CD4-positive, alpha-beta T cell treated with Interleukin-4 for 1 hour (primary cell): ENCODE measurements at regions not wholly inside any gene's neighbourhood (a gene's known extent, or its start where the extent isn't known, plus 50 kb on each side); places are given as distances from the start of the nearest gene placed in this dataset.
"Not testable (repeated sequence)": the region's sequence is repeated elsewhere in the genome, so short reads cannot be mapped to it uniquely, and the experiment has no call there.

Source experiments
- DNase-seq, 2 donors: peaks; one replicate each; pipeline ENCODE4 v3.0.0-alpha.2; 2020 to 2022

DNA sequence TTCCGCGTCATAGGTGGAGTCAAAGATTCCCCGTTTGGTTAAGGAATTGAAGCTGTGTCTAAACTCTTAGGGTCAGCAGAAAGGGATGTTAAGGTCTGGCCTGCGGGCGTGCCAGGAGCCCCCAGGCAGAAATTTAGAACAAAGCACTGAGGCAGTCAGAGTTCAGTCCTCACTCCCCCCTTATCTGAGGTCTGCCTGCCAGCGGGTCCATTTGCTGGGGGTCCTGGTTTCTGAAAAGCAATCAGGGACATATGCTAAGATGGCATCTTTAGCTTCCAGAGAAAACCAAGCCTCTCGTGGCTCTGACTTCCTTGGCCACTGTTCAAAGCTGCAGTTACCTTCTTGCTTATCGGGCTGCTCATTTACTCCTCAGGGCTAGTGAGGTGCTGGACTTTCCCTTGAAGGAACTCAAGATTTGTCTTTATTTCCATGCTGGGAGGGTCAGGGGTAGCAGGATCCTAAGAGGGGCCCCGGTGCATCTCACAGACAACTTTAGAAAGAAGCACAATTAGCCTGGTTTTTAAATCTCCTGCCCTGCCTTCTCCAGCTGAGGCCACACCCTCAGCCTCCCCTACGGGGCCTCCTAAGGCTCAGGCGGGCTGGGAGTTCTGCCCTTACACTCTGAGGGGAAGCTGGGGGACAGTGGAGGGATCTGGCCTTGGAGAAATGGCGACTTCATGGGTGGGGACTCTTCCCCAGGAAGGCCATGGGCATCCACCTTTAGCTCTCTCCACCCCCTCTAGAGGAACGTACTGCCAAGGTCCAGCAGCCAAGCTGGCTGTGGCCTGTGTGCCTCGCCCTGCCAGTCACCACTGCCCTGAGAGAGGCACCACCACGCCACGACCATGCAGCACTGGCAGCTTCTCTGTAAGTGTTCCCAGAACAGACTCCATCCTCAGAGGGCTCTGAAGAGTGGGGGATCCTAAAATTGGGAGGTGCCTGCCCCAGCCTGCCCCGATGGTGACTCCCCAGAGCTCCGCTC, 121.1 kb upstream of the MTLN start:
- not testable (repeated sequence) for DNase-seq

DNA sequence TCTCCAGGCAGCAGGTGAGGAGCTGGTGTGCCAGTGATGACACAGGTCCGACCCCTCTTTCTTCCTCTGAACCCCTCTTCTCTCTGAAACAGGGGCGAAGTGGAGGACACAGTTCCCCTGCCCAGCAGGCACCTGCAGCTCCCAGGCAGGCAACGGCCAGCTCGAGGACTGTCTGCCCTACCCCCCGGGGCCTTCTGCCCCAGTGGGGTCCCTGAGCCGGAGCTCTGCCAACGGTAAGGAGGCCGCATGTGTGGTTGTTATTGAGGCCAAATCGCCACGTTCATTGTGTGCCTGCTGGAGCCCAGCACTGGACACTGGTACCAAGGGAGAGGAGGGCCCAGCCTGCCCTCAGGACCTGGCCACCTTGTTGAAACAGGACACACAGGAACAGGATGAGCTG, 119.3 kb upstream of the MTLN start:
- not testable (repeated sequence) for DNase-seq

GRCh38 chr2:110329760-110330159, 117.4 kb upstream of the MTLN start:
- DNase-seq = not testable (repeated sequence)

DNA sequence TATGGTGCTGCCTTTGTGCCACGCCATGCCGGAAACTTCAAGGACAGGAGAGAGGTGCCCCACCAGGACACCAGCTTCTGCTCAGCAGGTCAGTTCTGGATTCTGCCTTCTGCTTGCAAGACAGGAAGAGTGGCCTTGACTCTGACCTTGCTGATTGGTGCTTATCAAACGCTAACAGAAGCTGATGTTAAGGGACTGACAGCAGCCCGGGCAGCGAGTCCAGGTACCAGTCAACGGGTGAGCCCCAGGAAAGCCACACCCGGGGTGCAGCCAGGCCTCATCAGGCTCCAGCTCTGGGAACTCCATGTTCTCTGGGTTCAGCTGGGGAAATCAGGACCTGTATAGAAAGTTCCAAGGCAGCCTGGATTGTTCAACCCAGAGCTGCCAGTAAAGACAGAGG, 116.8 kb upstream of the MTLN start:
- DNase-seq = not testable (repeated sequence)

DNA sequence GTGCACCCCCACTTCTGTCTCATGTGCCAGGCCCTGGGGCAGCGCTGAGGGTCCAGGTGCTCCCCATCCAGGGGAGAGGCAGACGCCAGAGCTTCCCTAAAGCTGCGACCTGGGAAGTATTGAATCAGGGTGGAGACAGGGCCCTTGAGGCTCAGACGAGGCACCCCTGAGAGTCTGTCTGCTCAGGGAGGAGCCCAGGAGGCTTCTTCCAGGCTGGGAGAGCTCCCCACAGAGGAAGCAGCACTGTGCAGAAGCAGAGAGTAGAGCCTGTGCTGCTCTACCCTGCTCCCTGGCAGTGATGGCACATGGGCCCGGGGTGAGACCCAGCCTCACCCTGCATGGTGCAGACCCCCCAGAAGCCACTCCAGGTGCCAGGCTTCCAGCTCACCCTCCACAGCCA, 116.3 kb upstream of the MTLN start:
- DNase-seq = peak in 1 of 2 donors; percentile 9

DNA sequence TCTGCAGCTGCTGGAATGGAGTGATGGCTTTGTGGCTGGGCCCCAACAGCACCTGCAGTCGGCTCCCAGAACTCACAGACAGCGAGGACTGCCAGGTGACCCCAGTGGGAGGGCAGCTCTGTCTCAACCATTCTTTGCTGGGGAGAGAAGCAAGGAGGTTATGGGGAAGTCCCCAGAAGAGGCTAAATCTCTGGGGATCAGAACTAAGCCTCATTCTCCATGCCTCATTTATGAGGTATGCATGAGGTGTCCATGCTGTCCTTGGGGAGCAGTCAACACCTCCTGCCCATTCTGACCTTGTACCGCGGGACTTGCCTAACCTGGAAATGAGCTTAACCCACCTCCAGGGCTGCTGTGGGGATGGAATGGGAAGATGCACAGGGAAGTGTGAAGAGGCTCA, 111.5 kb upstream of the MTLN start:
- DNase-seq = not testable (repeated sequence)

- DNase-seq = not testable (repeated sequence)
These were observed 110.2 kb upstream of the MTLN start for GRCh38 chr2:110322535-110322934.

- not testable (repeated sequence) for DNase-seq
These were observed 108.7 kb upstream of the MTLN start for GRCh38 chr2:110320834-110321563.

GRCh38 chr2:110318898-110319297, 106.6 kb upstream of the MTLN start:
- not testable (repeated sequence) for DNase-seq

DNA sequence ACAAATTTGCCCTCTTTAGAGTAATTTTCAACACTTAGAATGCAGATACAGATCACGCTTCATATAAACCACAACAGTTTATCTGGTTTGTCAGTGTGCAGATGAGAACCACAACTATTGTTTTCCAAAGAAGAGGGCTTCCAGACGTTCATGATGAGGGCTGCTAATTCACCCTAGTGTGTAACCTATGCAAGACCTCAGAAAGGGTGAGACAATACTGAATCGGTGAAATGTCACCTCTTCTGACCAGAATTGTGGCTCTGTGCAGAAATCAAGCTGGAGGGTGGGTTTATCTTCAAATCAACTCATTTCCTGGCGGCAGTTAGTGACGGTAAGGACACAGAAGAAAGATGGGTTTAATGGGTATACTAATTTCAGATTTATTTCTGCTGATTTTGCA, 105.0 kb upstream of the MTLN start:
- not testable (repeated sequence) for DNase-seq

DNA sequence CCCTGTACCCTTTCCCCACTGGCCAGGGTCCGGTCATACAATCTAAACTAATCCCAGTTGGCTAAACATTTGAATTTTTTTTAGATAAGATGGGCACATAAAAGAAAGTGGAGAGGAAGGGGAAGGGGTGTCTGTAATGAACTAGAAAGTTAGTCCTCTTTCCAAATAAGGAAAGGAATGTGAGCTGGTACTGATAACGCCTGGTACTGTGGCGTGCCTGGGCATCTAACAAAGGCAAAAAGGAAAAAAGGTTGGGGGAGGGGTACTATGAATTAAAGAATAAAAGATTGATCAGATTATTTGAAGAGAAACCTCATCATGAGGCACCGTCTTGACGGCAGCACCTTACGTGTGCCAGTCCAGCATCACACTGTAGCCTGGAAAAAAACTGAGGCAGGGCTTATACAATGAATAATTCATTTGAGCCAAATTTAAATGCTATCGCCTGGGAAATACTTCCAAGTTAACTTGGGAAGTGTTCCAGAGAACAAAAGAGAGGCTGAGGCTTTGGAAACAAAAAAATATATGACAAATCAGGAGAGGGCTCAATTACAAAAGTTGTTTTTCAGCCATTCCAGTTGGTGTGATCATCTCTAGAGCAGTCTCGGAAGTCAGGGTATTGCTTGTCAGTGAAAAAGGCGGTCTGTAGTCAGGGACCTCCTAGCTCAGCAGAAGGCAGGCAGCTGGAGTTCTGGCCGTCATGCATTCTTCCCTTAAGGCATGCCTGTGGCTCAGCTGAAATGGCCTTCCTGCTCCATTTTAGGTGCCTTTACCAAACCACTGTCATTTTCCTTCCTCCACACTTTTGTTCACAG, 103.9 kb upstream of the MTLN start:
- not testable (repeated sequence) for DNase-seq

- DNase-seq = not testable (repeated sequence)
These were observed 102.9 kb upstream of the MTLN start for GRCh38 chr2:110315054-110315820.

DNA sequence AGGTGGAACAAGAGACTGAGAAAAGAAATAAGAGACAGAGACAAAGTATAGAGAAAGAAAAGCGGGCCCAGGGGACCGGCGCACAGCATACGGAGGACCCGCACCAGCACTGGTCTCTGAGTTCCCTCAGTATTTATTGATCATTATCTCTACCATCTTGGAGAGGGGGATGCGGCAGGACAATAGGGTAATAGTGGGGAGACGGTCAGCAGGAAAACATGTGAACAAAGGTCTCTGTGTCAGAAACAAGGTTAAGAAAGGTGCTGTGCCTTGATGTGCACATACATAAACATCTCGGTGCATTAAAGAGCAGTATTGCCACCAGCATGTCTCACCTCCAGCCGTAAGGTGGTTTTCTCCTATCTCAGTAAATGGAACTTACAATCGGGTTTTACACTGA, 102.1 kb upstream of the MTLN start:
- DNase-seq = not testable (repeated sequence)

- DNase-seq = not testable (repeated sequence)
These were observed 100.7 kb upstream of the MTLN start for GRCh38 chr2:110313032-110313431.

GRCh38 chr2:110311713-110312444, 99.5 kb upstream of the MTLN start:
- DNase-seq = not testable (repeated sequence)

DNA sequence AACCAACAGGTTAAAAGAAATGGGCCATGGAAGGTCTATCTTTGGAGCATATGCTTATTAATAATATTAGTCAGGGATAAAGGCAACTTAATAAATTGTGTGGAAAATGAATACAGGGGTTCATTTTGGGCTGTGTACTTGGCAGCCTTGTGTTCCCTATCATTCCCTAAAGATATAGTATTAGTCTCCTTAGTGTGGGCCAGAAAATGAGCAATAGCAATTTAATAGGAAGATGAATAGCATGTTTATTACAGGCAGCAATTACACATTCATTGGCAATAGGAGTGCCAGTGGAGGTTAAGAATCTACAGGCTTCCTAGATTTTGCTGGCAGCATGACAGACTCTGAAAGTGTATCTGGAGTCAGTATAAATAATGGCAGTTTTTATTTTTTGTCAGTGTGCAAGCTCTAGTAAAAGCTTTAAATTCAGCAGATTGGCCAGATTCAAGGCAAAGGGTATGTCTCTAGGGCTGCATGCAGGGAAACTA, 98.7 kb upstream of the MTLN start:
- DNase-seq = not testable (repeated sequence)

DNA sequence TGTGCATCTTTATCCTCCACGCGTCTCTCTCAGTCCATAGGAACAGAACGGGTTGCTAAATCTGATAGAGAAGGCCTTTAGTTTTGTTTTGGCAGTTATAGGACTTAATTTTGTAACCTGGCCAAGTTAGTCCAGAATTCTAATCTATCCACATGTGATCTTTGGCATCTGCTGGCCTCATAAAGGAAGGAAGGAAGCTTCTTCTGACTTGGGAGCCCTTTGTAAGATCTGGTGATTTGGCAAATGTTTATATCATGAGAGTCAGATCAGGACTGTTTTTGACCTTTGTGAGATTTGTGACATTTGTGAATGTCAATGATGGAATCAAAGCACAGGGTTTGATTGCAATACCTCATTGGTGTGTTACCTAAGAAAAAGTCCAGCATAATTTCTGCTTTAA, 96.4 kb upstream of the MTLN start:
- not testable (repeated sequence) for DNase-seq

DNA sequence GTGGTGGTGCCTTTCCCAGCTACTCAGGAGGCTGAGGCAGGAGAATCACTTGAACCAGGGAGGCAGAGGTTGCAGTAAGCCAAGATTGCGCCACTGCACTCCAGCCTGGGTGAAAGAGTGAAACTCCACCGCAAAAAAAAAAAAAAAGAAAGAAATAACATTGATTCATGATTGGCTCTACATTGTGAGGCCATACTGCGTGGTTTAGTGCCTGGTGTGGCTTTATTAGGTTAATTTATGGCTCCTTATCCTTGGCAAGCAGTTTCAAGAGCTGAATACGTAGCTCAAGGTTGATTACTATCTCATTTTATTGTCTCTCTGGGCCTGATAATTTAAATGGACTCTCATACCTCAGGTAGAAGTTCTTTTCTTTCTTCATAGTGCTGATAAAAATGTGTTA, 80.5 kb upstream of the MTLN start:
- DNase-seq = not testable (repeated sequence)

DNA sequence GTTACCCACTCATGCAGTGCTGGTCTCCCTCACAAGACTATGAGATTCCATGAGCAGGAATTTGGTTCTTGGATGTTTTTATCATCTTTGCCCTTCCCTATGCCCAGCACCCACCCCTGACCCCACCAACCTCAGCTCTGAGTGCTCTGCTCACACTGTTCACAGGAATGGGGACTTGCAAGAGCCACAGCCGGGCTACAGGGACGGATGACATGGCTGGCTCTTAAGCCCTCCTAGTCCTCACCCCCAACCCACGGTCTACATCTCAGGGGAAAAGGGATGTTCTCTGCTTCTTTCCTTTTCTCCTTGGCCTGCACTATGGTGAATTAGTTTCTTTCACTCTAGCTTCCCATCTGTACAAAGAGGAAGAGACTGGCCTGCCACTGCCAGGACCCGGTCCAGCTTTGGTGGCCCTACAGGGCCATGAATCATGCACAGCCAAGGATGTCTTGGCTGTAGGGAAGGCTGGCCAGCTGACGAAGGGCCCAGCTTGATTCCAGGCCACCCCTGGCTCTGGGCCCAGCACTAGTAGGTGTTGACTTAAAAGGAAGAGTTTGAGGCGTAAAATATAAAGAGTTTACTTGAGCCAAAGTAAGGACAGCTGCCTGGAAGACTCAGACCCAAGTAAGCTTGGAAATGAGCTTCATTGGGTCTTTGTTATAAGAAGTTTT, 79.7 kb upstream of the MTLN start:
- DNase-seq = not testable (repeated sequence)

GRCh38 chr2:110287817-110288216, 75.5 kb upstream of the MTLN start:
- not testable (repeated sequence) for DNase-seq
